ENCODE measurements at regions not wholly inside any gene's neighbourhood (a gene's known extent, or its start where the extent isn't known, plus 50 kb on each side); places are given as distances from the start of the nearest gene placed in this dataset.

DNA sequence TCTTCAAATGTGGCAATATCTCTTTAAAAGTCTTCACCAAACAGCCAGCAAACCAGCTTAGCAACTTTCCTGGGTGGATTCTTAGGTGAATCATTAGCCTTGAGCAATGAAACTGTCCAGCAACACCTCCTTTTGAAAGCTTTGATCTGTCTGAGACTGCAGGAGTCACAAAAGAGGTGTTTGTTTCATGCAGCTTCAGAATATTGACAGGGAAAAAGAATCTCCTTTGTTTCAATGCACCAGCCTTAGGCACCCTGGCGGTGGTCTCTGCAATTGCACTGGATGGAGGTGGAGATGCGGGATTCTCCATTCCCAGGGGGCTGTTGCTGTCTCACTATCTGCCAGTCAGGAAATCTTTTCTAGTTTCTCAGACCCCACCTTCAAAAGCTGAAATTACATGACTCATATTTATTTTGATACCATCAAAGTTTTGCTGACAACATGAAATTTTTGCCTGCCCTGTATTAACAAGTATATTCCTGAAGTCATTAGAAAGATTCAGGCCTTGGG lies 76.0 kb upstream of the DSG1 start:
- POLR2A ChIA-PET, result no interaction called here
- Histone ChIP-seq H3K27ac (ENCODE audit: low read depth, low read length) (no peak overlapping the region), H3K27me3 (ENCODE audit: control insufficient read depth, insufficient read depth, low read length) (no peaks in the 10 kb centered on the region), H3K9me3 (ENCODE audit: control insufficient read depth, insufficient read depth, low read length) (peaks cover 8% of the 10 kb centered on the region; the same call in 1 of the 2 replicates), H3K4me3 (ENCODE audit: low read depth, low read length) (no peak overlapping the region)
- TF ChIP-seq, protein P1, sequence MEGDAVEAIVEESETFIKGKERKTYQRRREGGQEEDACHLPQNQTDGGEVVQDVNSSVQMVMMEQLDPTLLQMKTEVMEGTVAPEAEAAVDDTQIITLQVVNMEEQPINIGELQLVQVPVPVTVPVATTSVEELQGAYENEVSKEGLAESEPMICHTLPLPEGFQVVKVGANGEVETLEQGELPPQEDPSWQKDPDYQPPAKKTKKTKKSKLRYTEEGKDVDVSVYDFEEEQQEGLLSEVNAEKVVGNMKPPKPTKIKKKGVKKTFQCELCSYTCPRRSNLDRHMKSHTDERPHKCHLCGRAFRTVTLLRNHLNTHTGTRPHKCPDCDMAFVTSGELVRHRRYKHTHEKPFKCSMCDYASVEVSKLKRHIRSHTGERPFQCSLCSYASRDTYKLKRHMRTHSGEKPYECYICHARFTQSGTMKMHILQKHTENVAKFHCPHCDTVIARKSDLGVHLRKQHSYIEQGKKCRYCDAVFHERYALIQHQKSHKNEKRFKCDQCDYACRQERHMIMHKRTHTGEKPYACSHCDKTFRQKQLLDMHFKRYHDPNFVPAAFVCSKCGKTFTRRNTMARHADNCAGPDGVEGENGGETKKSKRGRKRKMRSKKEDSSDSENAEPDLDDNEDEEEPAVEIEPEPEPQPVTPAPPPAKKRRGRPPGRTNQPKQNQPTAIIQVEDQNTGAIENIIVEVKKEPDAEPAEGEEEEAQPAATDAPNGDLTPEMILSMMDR (IDR thresholded peaks at IDR 0.05; ENCODE audit: low read depth, low read length), result no peak
- DNase-seq (ENCODE audit: low read depth, low spot score), result no peak
- CTCF ChIA-PET, result no interaction called here

DNA sequence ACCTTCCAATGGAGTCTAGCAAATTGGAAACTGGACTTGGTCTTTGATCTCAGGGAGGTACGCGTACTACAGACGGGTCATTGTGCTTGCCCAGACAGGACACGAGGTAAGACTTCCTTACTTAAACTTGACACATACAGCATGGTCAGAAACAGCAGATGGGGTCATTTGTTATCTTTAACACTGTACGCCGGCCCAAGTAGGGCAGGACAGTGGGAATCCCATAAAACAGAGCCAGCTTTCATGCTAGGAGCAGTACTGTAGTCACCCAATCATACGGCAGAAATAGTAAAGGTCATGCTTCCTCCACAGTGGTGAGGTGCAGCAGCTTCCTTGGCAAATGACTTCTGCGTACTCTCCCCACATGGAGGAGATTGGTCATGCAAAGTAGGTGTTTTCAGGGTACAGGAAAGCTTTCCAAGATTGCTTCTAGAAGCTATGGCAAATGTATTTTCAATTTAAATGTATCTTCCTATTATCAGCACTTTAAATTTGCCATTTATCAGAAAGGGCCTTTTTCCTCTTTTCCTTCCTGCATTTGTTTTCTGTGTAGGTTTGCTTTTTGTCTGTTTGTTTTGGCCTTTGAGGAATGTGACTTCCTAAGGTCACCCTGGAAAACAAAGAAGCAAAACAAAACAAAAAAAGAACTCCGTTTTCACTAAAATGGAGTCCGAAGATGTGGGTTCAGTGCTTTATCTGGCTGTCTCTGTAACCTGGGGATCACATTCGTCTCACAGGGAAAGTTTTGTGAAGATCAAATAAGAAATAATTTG lies 74.0 kb upstream of the DSG1 start:
- POLR2A ChIA-PET, result no interaction called here

DNA sequence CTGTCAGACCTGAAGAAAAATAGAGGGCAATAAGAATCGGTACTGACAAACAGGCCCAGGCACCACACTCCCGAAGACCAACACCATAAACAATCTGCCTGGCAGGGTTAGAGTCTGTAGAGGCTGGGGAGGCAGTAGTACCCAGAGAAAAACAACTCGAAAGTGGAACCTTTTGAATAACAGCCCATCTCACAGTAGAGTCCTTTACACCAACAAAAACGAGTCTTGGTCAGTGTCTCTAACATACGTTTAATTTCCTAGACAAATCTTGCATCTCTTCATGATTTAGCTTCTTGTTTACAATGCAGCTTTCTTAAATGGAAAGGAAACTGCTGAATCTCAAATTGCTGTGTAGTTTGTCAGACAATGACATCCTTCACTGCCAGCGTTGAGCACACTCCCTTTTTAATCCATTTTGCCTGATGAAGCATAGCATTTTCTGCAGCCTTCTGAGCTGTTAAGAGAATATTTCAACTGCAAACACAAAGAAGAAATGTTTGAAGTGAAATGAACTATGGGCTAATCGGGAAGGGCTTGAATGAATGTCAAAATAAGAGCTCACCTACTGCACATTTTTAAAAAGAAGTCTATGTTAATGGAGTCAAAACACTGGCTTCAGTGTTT lies 73.1 kb upstream of the DSG1 start:
- TF ChIP-seq, protein P1 (IDR thresholded peaks at IDR 0.05; ENCODE audit: low read depth, low read length), result no peak
- Histone ChIP-seq H3K9me3 (ENCODE audit: control insufficient read depth, insufficient read depth, low read length) (peaks cover 15% of the 10 kb centered on the region; the same call in 1 of the 2 replicates), H3K27me3 (ENCODE audit: control insufficient read depth, insufficient read depth, low read length) (no peaks in the 10 kb centered on the region), H3K27ac (ENCODE audit: low read depth, low read length) (no peak overlapping the region), H3K4me3 (ENCODE audit: low read depth, low read length) (no peak overlapping the region)
- CTCF ChIA-PET, result no interaction called here
- POLR2A ChIA-PET, result no interaction called here
- no peak for DNase-seq (ENCODE audit: low read depth, low spot score)

More for the DNA sequence above, 74.0 kb upstream of the DSG1 start:
- CTCF ChIA-PET, result no interaction called here
- Histone ChIP-seq H3K27ac (ENCODE audit: low read depth, low read length) (no peak overlapping the region), H3K9me3 (ENCODE audit: control insufficient read depth, insufficient read depth, low read length) (peaks cover 12% of the 10 kb centered on the region; the same call in 1 of the 2 replicates), H3K27me3 (ENCODE audit: control insufficient read depth, insufficient read depth, low read length) (no peaks in the 10 kb centered on the region), H3K4me3 (ENCODE audit: low read depth, low read length) (no peak overlapping the region)
- no peak for DNase-seq (ENCODE audit: low read depth, low spot score)
- TF ChIP-seq, protein P1 (IDR thresholded peaks at IDR 0.05; ENCODE audit: low read depth, low read length), result no peak

DNA sequence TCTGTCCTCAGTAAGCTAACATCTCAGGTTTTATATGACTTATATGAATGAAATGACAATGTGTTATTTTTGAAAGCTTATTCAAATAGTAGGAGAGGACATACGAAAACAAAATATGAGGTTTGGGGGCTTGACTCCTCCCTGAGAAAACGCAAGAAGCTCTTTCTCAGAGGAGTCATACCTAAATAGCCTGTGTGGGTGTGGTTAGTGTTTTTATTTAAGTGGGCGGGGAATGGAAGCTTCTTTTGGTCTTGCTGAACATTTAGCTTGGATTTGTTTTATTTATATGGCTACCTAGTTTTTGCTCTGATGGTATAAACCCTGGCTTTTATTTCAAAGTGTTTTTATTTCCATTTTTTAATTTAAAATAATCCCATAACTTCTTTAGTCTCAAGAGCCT lies 72.1 kb upstream of the DSG1 start:
- peaks cover 10% of the 10 kb centered on the region; the same call in 1 of the 2 replicates for H3K9me3 ChIP-seq (ENCODE audit: control insufficient read depth, insufficient read depth, low read length)
- TF ChIP-seq, protein P1 (IDR thresholded peaks at IDR 0.05; ENCODE audit: low read depth, low read length), result no peak
- no peaks in the 10 kb centered on the region for H3K27me3 ChIP-seq (ENCODE audit: control insufficient read depth, insufficient read depth, low read length)
- H3K4me3 ChIP-seq (ENCODE audit: low read depth, low read length), result no peak overlapping the region
- CTCF ChIA-PET, result no interaction called here
- H3K27ac ChIP-seq (ENCODE audit: low read depth, low read length), result no peak overlapping the region
- POLR2A ChIA-PET, result no interaction called here
- DNase-seq (ENCODE audit: low read depth, low spot score), result no peak

DNA sequence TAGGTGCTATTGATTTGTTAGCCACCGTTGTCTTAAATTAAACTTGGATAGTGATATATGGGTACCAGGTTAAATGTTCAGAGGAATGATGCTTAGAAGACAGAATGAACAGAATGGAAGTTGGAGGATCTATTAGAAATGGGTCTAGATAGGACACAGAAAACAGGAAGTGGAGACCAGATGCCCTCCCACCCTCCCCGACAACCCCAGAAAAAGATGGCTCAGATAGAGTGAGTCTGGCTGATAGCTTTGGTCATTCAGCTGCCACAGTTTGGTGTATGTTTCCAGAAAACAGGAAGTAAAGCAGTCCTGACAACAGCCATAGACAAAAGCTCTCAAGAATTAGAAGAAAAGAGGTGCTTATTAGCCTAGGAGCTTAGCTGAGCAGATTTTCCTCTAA lies 71.5 kb upstream of the DSG1 start:
- peaks cover 10% of the 10 kb centered on the region; the same call in 1 of the 2 replicates for H3K9me3 ChIP-seq (ENCODE audit: control insufficient read depth, insufficient read depth, low read length)
- POLR2A ChIA-PET, result no interaction called here

More for the DNA sequence above, 71.5 kb upstream of the DSG1 start:
- H3K27me3 ChIP-seq (ENCODE audit: control insufficient read depth, insufficient read depth, low read length), result no peaks in the 10 kb centered on the region
- TF ChIP-seq, protein P1 (IDR thresholded peaks at IDR 0.05; ENCODE audit: low read depth, low read length), result no peak
- DNase-seq (ENCODE audit: low read depth, low spot score), result no peak
- no peak overlapping the region for H3K4me3 ChIP-seq (ENCODE audit: low read depth, low read length)
- CTCF ChIA-PET, result no interaction called here
- no peak overlapping the region for H3K27ac ChIP-seq (ENCODE audit: low read depth, low read length)

Data from AG04450 (cell line).